ENCODE measurements at regions not wholly inside any gene's neighbourhood (a gene's known extent, or its start where the extent isn't known, plus 50 kb on each side); places are given as distances from the start of the nearest gene placed in this dataset.

DNA sequence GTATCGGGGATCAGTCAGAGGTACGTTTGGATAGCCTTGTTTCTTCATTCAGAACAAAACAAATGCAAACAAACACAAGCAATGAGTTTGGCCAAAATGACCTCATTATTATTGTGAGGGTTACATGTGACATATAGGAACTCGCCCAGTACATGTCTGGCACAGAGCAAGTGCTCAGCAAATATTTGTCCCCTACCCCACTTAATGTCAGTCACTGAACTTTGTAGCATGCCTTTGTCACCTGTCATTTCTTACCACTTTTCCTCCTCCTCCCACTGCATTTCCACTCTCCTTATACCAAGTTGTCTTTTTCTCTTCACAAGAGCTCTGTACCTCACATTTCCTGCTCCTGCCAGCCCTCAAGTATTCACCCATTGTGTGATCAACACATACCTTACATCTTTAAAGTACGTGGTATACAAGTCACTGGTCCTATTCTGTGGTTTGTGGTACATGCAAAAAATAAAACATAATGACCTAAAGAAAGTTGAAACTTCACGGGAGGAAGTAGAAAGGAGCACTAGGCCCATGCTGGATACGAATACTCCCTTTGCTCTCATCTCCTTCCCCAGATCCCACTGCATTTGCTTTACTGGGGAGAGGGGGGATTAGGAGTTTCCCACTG is 236.0 kb downstream of the INHBA start:
- no peak for TF ChIP-seq EZH2phosphoT487 (IDR thresholded peaks at IDR 0.05; ENCODE audit: borderline replicate concordance, low read depth, low read length)
- TF ChIP-seq, protein P1, sequence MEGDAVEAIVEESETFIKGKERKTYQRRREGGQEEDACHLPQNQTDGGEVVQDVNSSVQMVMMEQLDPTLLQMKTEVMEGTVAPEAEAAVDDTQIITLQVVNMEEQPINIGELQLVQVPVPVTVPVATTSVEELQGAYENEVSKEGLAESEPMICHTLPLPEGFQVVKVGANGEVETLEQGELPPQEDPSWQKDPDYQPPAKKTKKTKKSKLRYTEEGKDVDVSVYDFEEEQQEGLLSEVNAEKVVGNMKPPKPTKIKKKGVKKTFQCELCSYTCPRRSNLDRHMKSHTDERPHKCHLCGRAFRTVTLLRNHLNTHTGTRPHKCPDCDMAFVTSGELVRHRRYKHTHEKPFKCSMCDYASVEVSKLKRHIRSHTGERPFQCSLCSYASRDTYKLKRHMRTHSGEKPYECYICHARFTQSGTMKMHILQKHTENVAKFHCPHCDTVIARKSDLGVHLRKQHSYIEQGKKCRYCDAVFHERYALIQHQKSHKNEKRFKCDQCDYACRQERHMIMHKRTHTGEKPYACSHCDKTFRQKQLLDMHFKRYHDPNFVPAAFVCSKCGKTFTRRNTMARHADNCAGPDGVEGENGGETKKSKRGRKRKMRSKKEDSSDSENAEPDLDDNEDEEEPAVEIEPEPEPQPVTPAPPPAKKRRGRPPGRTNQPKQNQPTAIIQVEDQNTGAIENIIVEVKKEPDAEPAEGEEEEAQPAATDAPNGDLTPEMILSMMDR (conservative IDR thresholded peaks at IDR 0.05; ENCODE audit: low read length), result no peak
- no peaks in the 10 kb centered on the region for H3K36me3 ChIP-seq (ENCODE audit: insufficient read depth, low read length)
- no peak overlapping the region for H3K27ac ChIP-seq (ENCODE audit: low read depth, low read length, poor library complexity, severe bottlenecking)
- no peak overlapping the region for H3K4me2 ChIP-seq (ENCODE audit: low read length)
- no peak overlapping the region for H3K4me3 ChIP-seq (ENCODE audit: low read depth, low read length, poor library complexity, severe bottlenecking)
- H2AFZ ChIP-seq (ENCODE audit: low read length), result no peak overlapping the region
- no peak for DNase-seq (ENCODE audit: low spot score)
- no peaks in the 10 kb centered on the region for H3K9me2 ChIP-seq (ENCODE audit: insufficient read depth, low read length)
- H4K20me1 ChIP-seq (ENCODE audit: insufficient read depth, low read length), result no peaks in the 10 kb centered on the region
- ChIA-PET CTCF (ENCODE audit: unreplicated experiment) (no interaction called here), POLR2A (no interaction called here)
- H3K9me3 ChIP-seq (ENCODE audit: low read length), result no peaks in the 10 kb centered on the region
- intact Hi-C loops (cut with micrococcal nuclease; ENCODE audit: unreplicated experiment), result no loop called here
- H3K4me1 ChIP-seq (ENCODE audit: insufficient read depth, low read length, poor library complexity, severe bottlenecking), result no peaks in the 10 kb centered on the region
- BruUV-seq (replicated peaks), result no TSS peak
- no peaks in the 10 kb centered on the region for H3K79me2 ChIP-seq (ENCODE audit: insufficient read depth, low read depth, low read length)

DNA sequence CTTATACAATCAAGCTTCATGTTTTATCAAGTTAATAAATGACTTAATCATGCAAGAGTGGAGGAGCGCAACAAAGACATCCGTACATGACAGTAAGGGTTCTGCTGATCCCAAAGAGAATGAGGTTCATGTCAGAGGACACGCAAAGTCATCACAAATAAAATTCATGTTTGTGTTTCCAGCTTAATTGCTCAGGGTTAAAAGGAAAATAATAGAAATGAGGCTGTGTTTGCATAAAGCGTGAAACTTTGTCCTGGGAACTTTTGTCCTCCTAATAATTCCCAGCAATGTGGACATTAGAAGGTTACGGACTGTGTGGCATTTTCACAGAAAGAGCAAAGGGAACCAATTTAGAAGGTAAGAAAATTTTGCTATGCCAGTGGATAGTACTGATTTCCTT is 237.3 kb downstream of the INHBA start:
- no TSS peak for BruUV-seq (replicated peaks)
- ChIA-PET CTCF (ENCODE audit: unreplicated experiment) (no interaction called here), POLR2A (interaction anchor here (0.6 to 1.1 kb wide), 2 partner anchors 13 to 20 kb away, joined by 3 to 4 read pairs; no protein-coding TSS in a partner anchor)
- Histone ChIP-seq H3K9me2 (ENCODE audit: insufficient read depth, low read length) (no peaks in the 10 kb centered on the region), H3K4me3 (ENCODE audit: low read depth, low read length, poor library complexity, severe bottlenecking) (no peak overlapping the region), H3K79me2 (ENCODE audit: insufficient read depth, low read depth, low read length) (no peaks in the 10 kb centered on the region), H2AFZ (ENCODE audit: low read length) (no peak overlapping the region), H3K9me3 (ENCODE audit: low read length) (no peaks in the 10 kb centered on the region), H4K20me1 (ENCODE audit: insufficient read depth, low read length) (no peaks in the 10 kb centered on the region), H3K27ac (ENCODE audit: low read depth, low read length, poor library complexity, severe bottlenecking) (no peak overlapping the region), H3K4me2 (ENCODE audit: low read length) (no peak overlapping the region), H3K4me1 (ENCODE audit: insufficient read depth, low read length, poor library complexity, severe bottlenecking) (no peaks in the 10 kb centered on the region), H3K36me3 (ENCODE audit: insufficient read depth, low read length) (no peaks in the 10 kb centered on the region)
- intact Hi-C loops (cut with micrococcal nuclease; ENCODE audit: unreplicated experiment), result no loop called here
- TF ChIP-seq, protein P1 (conservative IDR thresholded peaks at IDR 0.05; ENCODE audit: low read length), result no peak
- no peak for TF ChIP-seq EZH2phosphoT487 (IDR thresholded peaks at IDR 0.05; ENCODE audit: borderline replicate concordance, low read depth, low read length)
- no peak for DNase-seq (ENCODE audit: low spot score)

DNA sequence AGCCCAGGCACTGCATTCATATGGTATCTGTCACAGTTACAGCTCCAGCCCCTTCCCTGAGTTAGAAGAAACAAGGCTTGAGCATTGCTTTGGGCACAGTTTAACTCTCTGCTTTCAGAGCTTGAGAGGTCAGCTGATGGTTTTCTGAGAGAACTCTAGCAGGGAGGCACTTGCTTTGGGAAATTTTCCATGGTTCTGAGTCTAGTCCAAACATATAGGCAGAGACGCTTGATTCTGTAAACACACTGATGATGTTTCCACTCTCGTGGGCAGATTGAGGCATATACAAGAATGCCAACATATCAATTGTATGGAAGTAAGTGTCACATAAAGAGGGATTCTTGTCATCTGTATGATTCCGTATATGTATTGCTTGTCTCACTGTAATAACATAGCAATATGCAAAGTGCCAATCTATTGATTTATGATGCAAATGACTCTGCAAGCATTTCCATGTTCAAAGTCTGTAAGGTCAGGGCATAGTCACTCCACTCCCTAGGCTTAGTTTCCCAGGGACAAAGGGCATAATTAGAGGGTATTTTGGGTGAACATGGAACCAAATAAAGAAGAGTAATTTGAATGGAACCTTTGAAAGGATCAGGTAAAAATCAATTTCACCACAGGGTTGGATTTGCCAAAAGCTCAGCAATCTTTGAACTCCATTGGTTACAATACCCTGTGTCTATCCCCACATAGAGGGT is 239.0 kb downstream of the INHBA start:
- no peaks in the 10 kb centered on the region for H4K20me1 ChIP-seq (ENCODE audit: insufficient read depth, low read length)
- BruUV-seq (replicated peaks), result no TSS peak
- CTCF ChIA-PET (ENCODE audit: unreplicated experiment), result no interaction called here
- no peak overlapping the region for H2AFZ ChIP-seq (ENCODE audit: low read length)
- DNase-seq (ENCODE audit: low spot score), result no peak
- no peak for TF ChIP-seq EZH2phosphoT487 (IDR thresholded peaks at IDR 0.05; ENCODE audit: borderline replicate concordance, low read depth, low read length)
- TF ChIP-seq, protein P1 (conservative IDR thresholded peaks at IDR 0.05; ENCODE audit: low read length), result no peak
- no peak overlapping the region for H3K4me2 ChIP-seq (ENCODE audit: low read length)
- H3K36me3 ChIP-seq (ENCODE audit: insufficient read depth, low read length), result no peaks in the 10 kb centered on the region
- no peak overlapping the region for H3K4me3 ChIP-seq (ENCODE audit: low read depth, low read length, poor library complexity, severe bottlenecking)
- intact Hi-C loops (cut with micrococcal nuclease; ENCODE audit: unreplicated experiment), result no loop called here
- H3K27ac ChIP-seq (ENCODE audit: low read depth, low read length, poor library complexity, severe bottlenecking), result no peak overlapping the region
- POLR2A ChIA-PET, result no interaction called here
- H3K9me3 ChIP-seq (ENCODE audit: low read length), result no peaks in the 10 kb centered on the region
- no peaks in the 10 kb centered on the region for H3K4me1 ChIP-seq (ENCODE audit: insufficient read depth, low read length, poor library complexity, severe bottlenecking)
- no peaks in the 10 kb centered on the region for H3K79me2 ChIP-seq (ENCODE audit: insufficient read depth, low read depth, low read length)
- no peaks in the 10 kb centered on the region for H3K9me2 ChIP-seq (ENCODE audit: insufficient read depth, low read length)
